ENCODE measurements at regions not wholly inside any gene's neighbourhood (a gene's known extent, or its start where the extent isn't known, plus 50 kb on each side); places are given as distances from the start of the nearest gene placed in this dataset.

DNA sequence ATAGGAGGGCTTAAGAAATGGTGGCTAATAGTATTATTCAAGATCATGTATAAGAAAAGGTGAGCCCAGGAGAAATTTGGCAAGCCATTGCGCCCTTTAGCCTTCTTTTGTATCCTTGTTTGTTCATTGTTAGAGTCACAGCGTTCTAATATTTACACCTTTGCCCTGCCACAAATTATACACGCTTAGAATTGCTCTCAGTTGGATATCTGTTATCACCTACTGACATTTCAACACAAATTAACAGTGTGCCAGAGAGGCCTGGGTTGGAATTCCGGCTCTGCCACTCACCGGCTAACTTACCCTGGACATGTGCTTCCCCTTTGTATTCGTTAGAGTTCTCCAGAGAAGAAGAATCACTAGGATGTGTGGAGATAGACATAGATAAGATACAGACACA is 148.7 kb upstream of the KIT start:
- TF ChIP-seq MYC (CRISPR knock-in tag; IDR thresholded peaks at IDR 0.05; ENCODE audit: borderline replicate concordance): no peak
- TF ChIP-seq SUZ12 (IDR thresholded peaks at IDR 0.05; ENCODE audit: low read depth, low read length): no peak
- TF ChIP-seq, protein P1, sequence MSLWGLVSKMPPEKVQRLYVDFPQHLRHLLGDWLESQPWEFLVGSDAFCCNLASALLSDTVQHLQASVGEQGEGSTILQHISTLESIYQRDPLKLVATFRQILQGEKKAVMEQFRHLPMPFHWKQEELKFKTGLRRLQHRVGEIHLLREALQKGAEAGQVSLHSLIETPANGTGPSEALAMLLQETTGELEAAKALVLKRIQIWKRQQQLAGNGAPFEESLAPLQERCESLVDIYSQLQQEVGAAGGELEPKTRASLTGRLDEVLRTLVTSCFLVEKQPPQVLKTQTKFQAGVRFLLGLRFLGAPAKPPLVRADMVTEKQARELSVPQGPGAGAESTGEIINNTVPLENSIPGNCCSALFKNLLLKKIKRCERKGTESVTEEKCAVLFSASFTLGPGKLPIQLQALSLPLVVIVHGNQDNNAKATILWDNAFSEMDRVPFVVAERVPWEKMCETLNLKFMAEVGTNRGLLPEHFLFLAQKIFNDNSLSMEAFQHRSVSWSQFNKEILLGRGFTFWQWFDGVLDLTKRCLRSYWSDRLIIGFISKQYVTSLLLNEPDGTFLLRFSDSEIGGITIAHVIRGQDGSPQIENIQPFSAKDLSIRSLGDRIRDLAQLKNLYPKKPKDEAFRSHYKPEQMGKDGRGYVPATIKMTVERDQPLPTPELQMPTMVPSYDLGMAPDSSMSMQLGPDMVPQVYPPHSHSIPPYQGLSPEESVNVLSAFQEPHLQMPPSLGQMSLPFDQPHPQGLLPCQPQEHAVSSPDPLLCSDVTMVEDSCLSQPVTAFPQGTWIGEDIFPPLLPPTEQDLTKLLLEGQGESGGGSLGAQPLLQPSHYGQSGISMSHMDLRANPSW (CRISPR knock-in tag; IDR thresholded peaks at IDR 0.05; ENCODE audit: borderline replicate concordance): no peak
- TF ChIP-seq ZBTB1 (CRISPR knock-in tag; IDR thresholded peaks at IDR 0.05; ENCODE audit: borderline replicate concordance): no peak
- TF ChIP-seq ELF1 (CRISPR knock-in tag; IDR thresholded peaks at IDR 0.05): no peak
- TF ChIP-seq, protein P2, sequence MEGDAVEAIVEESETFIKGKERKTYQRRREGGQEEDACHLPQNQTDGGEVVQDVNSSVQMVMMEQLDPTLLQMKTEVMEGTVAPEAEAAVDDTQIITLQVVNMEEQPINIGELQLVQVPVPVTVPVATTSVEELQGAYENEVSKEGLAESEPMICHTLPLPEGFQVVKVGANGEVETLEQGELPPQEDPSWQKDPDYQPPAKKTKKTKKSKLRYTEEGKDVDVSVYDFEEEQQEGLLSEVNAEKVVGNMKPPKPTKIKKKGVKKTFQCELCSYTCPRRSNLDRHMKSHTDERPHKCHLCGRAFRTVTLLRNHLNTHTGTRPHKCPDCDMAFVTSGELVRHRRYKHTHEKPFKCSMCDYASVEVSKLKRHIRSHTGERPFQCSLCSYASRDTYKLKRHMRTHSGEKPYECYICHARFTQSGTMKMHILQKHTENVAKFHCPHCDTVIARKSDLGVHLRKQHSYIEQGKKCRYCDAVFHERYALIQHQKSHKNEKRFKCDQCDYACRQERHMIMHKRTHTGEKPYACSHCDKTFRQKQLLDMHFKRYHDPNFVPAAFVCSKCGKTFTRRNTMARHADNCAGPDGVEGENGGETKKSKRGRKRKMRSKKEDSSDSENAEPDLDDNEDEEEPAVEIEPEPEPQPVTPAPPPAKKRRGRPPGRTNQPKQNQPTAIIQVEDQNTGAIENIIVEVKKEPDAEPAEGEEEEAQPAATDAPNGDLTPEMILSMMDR (CRISPR knock-in tag; IDR thresholded peaks at IDR 0.05): no peak
- TF ChIP-seq, protein P3, sequence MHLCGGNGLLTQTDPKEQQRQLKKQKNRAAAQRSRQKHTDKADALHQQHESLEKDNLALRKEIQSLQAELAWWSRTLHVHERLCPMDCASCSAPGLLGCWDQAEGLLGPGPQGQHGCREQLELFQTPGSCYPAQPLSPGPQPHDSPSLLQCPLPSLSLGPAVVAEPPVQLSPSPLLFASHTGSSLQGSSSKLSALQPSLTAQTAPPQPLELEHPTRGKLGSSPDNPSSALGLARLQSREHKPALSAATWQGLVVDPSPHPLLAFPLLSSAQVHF (CRISPR knock-in tag; IDR thresholded peaks at IDR 0.05): no peak
- TF ChIP-seq, protein P4, sequence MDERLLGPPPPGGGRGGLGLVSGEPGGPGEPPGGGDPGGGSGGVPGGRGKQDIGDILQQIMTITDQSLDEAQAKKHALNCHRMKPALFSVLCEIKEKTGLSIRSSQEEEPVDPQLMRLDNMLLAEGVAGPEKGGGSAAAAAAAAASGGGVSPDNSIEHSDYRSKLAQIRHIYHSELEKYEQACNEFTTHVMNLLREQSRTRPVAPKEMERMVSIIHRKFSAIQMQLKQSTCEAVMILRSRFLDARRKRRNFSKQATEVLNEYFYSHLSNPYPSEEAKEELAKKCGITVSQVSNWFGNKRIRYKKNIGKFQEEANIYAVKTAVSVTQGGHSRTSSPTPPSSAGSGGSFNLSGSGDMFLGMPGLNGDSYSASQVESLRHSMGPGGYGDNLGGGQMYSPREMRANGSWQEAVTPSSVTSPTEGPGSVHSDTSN (CRISPR knock-in tag; IDR thresholded peaks at IDR 0.05): no peak
- TF ChIP-seq CC2D1A (CRISPR knock-in tag; IDR thresholded peaks at IDR 0.05): no peak
- no peak for TF ChIP-seq ZNF124 (CRISPR knock-in tag; IDR thresholded peaks at IDR 0.05)
- TF ChIP-seq ZNF253 (CRISPR knock-in tag; IDR thresholded peaks at IDR 0.05; ENCODE audit: borderline replicate concordance): no peak
- TF ChIP-seq HNRNPL (IDR thresholded peaks at IDR 0.05; ENCODE audit: low read depth, low read length): no peak
- no peak for TF ChIP-seq GTF2F1 (IDR thresholded peaks at IDR 0.05; ENCODE audit: low read length)
